ENCODE measurements at regions not wholly inside any gene's neighbourhood (a gene's known extent, or its start where the extent isn't known, plus 50 kb on each side); places are given as distances from the start of the nearest gene placed in this dataset.
"Not testable (repeated sequence)": the region's sequence is repeated elsewhere in the genome, so short reads cannot be mapped to it uniquely, and the experiment has no call there.

DNA sequence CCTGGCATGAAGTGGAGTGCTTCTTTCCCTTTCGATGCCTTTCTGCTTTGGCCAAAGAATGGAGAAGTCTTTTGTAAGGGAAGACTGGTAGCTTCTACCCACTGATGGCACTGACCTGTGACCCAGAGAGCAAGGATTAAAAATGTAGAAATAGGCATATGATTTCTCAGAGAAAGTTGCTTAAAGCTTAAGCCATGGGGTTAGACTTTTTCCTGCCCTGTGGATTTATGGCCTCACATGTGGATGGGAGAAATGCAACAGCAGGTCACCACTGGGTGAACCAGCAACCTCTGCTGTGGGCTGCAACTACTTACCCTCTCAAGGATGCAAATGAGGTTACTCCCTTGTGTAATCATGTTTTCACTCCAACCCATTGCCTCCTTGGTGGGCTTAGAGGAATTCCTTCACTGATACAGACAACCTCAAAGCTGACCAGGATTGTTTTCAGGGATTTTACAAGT is 86.7 kb upstream of the CDC42EP3 start:
- DNase-seq (ENCODE audit: low spot score): not testable (repeated sequence)

DNA sequence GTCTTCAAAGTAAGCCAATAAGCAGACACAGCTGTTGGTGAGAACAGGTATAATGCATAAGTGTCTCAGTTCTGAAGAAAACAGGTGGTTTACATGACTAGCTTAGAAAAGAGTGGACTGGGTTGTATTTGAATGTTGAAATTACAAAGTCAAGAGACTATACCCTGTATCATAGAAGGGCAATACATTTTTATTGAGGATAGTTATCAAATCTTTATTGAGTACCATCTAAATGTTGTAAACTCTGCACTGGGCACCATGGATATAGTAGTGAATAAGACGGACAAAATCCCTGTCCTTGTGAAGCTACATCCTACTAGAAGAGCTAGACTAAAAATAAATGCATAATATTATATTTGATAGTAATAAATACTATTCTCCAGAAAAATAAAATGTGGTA is 88.5 kb upstream of the CDC42EP3 start:
- DNase-seq (ENCODE audit: low spot score): not testable (repeated sequence)

DNA sequence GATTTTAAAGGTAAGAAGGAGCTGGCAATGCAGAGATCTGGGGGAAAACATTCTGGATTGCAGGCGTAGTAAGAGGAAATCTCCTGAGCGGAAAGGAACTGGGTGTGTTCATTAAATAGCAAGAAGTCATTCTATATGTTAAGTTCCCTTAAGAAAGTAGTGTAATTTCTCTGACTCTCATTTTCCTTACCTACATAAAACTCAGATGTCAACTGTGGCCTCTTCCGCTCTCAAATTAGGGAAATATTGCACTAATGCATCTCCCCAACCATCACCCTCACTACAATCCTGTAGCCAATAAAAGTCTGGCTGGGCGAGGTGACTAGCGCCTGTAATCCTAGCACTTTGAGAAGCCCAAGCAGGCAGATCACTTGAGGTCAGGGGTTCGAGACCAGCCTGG is 89.0 kb upstream of the CDC42EP3 start:
- DNase-seq (ENCODE audit: low spot score): no peak

DNA sequence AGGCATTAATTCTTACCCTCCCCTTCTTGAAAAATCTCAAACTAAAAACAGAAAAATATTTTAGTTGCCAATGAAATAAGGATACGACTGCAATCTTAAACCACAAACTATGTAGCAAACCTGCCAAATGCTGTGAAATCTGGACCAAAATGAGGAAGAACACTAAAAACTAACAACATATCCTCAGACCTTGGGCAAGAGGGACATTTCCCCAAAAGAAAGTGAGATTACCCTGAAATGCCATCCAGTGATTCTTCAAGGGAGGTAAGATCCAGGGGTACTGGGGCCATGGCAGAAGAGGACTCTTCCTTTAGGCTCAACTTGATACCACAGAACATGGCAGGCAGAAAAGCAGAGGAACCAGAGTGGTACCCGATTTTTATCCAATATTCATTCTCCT is 90.8 kb upstream of the CDC42EP3 start:
- DNase-seq (ENCODE audit: low spot score): not testable (repeated sequence)

DNA sequence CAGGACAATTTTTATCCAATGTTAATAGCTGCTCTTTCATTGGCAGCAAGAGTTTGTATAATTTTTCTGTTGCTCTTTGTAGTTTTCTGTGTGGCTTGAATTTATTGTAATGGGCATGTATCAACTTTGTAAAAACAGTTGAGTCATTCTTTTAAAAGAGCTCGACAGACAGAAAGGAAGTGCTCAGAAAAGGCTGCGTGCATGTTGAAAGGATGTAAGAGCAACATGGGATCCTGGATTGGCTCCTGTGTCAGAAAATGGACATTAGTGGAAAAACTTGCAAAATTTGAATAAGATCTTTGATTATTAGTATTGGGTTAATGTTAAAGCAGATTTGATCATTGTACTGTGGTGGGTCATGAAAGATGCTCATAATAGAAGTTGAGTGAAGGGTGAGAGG is 93.3 kb upstream of the CDC42EP3 start:
- DNase-seq (ENCODE audit: low spot score): no peak

DNA sequence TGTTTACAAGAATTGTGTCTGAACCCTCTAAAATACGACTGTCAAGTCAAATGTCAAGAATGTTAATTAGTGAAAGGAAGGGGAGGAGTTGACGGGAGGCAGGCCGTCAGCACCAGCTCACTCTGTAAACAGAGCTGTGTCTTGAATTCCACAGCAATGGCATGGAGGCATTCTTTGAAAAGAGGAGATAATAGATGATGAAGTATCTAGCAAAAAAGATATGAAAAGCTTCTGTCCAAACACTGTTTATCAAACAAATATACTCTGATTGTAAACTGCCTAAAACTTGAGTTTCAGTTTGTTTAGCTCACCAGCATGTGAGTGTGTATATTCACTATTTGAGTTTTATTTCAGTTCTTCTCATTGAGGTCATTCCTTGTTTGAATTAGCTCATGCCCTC is 94.7 kb upstream of the CDC42EP3 start:
- no peak for DNase-seq (ENCODE audit: low spot score)

DNA sequence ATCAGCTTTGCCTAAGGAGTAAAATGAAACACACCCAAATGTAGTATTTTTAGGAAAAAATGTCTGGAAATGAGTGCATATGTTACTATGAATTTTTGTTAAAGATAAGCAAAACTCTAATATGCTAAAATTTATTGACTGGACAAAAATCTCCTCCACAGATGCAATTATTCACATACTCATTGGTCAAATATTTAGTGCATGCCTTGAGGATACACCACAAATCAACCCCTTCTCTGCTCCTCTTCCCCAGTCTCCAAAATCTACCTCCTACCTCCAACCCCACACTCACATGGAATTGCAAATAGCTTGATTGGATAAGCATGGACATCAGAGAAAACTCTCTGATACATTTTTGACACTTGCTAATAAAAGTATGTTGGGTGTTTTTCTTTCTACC is 95.6 kb upstream of the CDC42EP3 start:
- DNase-seq (ENCODE audit: low spot score): no peak

DNA sequence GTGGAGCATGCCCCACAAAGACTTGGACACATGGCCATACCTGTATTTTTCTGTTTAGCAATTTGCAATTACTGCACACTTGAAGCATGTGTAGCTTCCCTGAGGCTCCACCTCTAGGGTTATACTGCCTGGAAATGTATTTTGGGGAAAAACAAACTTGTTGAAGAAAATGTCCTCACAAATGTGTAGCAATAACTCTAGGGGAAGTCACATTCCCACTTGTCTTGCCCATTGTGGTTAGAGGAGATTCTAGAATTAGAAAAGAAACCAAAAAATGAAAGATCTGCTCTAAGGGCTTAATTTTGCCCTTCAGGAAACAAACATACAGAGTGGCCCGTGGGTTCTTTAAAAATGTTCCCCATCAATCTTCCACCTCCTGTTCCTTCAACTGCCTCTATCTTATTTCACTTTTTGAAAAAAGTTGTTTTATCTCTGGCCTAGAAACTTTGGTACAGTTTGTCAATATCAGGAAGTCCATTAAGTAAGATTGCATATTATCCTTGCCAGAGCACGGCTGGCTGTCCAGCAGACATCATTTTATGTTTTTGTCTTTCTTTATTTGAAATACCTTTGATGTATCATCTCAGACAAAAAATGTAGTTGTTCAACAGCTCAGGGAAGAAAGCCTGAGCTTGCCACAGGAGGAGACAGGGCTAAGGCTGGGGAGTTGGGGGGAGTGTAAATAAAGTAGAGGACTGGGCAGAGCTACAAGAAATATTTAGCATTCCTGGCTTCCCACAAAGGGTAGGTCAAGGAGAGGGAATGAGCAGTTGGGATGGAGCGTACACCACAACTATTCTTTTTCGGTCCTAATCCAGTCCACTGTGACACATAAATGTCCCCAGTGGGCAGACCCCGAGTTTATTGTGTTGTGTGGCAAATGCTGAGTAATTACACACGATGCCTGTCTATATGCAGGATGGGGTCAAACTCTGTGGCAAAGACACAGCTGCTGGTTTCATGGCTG is 96.8 kb upstream of the CDC42EP3 start:
- DNase-seq (ENCODE audit: low spot score): no peak

DNA sequence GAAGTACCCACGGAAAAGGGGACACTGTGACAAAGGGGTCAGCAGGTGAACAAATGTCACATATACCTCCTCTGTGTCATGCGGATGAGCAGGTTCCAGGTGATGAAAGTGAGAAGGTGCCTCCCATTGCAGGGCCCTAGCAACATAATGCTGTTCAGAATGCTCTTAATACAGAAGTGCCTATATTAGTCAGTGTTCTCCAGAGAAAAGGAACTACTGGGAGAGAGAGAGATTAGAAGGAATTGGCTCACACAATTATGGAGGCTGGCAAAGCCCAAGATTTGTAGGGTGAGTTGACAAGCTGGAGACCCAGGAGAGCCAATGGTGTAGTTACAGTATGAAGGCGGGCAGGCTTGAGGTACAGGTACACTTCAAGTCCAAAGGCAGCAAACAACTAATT is 98.1 kb upstream of the CDC42EP3 start:
- DNase-seq (ENCODE audit: low spot score): no peak

DNA sequence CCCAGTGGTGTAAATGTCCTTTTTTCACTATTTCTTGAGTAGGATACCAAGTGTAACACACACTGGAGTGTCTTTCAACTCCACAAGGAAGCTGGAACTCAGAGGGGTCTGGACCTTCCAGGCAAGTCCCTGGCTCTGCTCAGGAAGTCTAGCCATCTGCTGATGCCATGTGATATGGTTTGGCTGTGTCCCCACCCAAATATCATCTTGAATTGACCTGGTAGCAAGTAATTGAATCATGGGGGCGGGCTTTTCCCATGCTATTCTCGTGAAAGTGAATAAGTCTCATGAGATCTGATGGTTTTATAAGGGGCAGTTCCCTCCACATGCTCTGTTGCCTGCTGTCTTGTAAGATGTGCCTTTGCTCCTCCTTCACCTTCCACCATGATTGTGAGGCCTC is 99.4 kb upstream of the CDC42EP3 start:
- DNase-seq (ENCODE audit: low spot score): no peak

DNA sequence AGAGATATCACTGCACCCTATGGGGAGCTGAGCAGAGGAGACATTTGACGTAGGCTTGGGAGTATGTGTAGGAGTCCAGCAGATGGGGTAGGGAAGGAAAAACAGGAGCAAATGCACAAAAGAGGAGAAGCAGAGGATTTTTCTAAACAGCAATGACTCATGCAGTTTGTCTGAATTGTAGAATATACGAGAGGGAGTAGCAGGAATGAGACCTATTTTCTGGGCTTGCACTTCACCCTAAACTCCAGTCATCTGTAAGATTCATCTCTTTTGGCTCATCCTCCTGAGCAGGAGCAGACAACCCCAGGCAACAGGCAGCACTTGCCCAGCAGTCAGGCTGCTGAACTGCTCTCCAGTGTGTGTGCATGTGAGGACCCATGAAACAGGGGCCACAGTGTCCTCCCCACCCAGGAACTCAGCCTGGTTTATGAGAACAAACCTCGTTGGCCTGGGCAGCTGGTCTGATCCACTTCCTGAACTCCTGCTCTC is 100.2 kb upstream of the CDC42EP3 start:
- DNase-seq (ENCODE audit: low spot score): no peak

DNA sequence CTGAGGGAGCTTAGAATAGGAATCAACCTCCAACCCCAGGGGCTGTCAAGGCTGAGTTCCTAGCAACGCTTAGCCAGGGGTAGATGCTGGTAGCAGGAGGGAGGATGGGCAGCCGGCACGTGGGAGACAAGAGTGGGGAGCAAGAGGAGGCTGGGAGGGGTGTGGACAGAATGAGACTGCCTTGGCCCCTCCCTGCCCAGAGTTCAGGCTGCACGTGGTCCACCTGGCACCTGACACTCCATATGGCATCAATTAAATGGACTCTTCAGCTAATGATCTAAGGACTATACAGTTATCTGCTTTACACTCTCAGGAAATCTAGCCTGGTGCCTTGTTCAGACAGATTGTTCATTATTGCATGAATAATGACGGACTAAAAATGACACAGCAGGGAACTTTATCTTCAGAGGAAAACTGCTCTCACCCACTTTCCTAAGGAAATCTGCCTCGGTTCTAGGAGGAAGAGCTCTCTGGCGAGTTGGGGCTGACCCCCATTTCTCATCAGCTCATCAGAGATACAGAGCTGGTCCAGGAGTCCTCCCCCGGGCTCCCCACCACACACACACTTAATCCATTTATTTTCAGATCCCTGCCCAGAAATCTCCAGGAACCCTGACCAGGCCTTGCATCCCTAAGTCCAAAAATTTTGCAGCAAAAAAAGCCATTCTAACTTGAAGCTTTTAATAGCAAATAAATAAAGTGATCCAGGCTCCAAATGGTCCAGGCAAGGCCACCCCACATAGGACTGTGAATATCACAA is 102.1 kb upstream of the CDC42EP3 start:
- DNase-seq (ENCODE audit: low spot score): no peak

DNA sequence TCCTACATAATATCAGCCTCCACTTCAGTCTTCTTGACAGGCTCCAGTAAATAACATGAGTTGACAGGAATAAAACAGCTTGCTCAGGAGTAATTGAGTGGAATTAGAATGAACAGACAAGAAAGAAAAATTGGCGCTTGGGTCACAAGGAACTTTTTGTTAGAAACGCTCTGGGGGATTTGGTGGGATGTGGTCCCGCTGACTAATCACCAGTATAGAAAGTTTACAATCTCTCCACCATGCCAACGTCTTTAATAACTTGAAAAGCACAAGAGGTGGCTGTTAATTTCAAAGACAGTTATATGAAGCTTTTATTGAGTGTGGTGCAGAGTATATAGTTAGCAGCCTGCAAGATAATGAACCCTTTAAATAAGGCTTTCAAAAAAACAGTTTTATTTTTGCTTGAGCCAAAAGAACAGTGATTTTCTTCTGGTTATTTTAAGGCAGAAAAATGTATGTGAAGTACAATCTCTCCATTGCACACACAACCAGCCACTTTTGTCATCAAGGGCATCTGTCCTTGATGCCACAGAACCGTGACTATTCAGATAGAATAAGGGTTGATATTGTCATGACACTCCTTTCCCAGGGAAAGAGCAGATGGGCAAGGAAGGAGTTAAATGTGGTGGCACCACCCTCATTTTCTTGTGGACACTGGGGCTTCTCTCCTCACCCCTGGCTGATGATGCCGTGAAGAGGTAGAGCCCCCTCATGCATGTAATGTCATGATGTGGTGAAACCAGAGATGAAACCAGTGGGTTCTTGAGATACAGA is 102.9 kb upstream of the CDC42EP3 start:
- DNase-seq (ENCODE audit: low spot score): not testable (repeated sequence)

DNA sequence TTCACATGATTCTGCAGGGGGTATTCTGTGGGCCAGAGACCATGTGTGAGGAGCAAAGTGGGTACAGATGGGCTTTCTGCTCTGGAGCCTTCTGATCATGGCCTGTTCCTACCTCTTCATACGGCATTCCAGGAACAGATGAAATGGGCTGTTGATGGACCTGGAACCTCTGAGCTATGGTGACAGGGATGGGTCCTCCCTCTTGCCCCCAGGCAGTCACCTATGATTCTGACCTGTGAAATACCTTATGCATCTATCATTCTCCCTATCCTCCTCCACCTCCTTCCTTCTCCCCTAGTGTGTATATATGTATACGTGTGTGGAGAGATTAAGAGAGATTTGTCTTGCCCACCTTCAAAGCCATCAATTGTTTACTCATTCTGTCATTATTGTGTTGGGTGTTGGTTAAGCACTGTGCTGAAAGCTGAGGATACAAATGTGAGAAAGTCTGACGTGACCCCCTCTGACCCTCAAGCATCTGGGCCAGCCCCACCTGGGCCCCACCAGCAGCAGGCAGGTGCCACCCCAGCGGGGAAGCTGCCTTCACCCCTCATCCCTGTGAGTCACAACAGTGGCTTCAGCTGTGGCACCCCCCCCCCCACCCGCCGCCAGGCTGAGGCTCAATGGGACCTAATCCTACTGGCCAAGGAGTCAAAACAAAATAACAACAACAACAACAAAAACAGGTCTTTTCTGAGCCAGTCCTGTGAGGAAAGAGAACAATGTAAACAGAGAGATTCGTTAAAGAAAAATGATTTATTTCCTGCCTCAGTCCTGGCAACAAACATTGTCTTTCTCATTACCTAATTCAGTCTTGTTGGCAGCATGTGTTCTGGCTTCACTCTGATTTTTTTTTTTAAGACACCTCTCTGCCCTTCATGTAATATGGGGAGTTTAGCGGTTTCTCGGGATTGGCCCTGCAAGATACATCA is 103.8 kb upstream of the CDC42EP3 start:
- DNase-seq (ENCODE audit: low spot score): no peak

DNA sequence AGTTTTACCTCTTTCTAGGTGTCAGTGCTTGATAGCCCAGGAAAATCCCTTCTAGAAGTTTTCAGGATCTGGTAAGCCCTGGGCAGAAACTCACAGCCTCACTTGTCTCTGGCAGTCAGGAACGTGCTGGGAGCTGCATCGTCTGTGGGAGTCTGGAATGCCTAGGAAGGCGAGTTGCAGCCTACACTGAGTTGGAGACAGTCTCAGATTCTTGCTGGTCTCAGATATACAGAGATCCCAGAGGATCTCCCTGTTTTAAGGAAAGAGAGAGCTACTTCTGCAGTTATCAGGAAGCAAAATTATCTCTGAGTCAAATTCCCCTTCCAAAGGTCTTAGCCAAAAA is 104.4 kb upstream of the CDC42EP3 start:
- no peak for DNase-seq (ENCODE audit: low spot score)

DNA sequence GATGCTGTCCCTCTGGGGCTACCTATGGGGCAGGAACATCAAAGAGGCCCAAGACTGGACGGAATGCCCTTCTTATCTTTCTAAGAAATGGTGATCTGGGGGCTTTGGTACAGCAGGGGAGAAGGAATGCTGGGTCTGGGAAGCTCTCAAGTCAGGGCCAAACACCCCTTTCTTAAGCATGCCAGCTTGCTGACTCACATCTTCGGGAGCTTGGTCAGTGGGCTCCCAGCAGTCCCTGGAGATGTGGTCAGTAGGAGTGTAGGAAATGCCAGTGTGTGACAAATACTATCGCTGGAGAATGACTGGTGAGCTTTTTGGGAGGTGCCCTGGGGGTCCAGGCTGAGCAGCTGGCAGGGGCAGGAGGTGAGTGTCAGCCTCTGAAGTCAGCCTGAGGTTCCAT is 105.0 kb upstream of the CDC42EP3 start:
- no peak for DNase-seq (ENCODE audit: low spot score)

DNA sequence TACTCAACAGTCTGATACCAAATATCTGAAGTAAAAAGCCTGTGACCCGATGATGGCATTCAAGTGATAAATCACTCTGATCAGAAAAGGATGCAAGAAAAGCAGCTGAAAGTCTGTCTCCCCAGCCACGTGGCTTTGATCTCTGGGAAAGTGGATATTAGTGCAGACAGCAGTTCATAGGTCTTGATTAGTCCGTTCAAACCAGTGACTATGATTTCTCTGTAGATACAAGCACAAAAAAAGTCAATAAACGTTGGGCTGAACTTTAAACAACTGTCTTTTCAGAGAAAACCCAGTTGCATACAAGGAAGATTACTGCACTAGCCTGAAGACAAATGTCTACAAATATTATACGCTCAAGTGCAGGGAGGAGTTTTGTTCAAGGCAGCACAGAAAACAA is 107.7 kb upstream of the CDC42EP3 start:
- DNase-seq (ENCODE audit: low spot score): no peak

DNA sequence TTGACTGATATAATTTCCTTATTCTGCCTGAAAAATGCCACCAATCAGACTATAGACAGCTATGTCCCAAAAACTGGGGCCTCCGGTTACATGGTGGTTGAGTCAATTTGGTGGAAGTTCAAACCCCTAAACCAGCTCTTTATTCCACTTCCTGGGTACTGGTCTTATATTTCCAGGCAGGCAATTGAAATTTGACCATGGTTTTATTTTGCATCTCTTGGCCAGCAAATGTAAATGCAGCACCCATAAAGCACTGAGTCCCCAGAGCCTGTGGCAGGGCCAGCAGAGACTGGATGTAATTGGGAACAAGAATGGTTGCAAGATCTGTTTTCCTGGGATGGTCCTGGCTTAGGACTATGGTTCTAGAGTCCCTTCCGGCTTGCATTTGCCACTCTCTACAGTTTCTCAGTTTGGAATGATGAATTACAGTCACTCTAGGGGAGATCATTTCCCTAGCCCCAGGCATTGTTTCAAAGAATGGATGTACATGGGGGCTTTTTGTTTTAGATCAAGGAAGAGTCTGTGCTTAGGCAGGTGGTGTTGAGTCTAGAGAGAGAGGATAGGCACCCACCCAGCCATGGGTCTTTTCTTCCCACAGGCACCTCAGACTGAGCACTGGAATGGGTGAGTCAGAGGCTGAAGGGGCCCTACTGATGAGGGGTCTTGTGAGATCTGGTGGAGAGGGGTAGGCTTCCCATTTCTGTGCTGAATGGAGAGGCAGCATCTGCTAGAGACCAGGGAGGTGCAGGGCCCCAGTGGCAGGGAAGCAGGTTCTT is 108.4 kb upstream of the CDC42EP3 start:
- DNase-seq (ENCODE audit: low spot score): no peak

DNA sequence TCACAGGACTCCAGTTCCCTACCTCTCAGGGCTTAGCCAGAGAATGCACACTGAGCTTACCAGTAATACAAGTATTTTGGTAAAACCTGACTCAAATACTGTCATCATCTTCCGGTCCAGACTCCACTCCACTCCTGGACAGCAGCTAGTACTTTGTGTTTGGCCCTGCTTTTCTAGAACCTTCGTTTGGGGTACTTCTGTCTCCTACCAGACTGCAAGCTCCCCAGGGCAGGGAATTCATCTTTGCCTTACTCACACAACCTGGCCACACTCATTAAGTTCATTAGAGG is 108.9 kb upstream of the CDC42EP3 start:
- DNase-seq (ENCODE audit: low spot score): no peak

DNA sequence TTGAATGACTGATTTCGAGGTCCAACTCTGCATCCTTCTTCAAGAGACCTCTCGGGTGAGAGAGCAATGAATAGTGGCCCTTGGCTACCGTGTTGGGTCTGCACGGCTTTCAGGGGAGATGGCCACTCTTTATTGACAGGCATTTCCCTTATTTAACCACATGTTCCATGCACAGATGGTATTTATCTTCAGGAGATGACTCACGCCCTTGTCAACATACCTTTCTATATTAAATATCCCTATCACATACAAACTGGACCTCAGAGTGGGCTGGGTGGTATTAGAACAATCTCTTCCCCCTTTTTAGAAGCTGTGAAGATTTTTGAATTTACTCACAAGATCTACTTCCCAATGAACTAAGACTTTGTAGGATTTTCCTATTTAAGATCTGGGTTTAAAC is 109.6 kb upstream of the CDC42EP3 start:
- no peak for DNase-seq (ENCODE audit: low spot score)
